ENCODE measurements at regions not wholly inside any gene's neighbourhood (a gene's known extent, or its start where the extent isn't known, plus 50 kb on each side); places are given as distances from the start of the nearest gene placed in this dataset.

- TF ChIP-seq CTCF (IDR thresholded peaks at IDR 0.05) (no peak), POLR2AphosphoS5 (IDR thresholded peaks at IDR 0.05; ENCODE audit: insufficient read depth in 1 of 2, low read depth in 1 of 2) (no peak)
Measured at GRCh38 chr2:155062250-155062921, 363.9 kb downstream of the KCNJ3 start.
